Keratinocyte (primary cell): ENCODE measurements at regions not wholly inside any gene's neighbourhood (a gene's known extent, or its start where the extent isn't known, plus 50 kb on each side); places are given as distances from the start of the nearest gene placed in this dataset.

ENCODE experiments used
- EZH2 ChIP-seq: IDR thresholded peaks from one replicate; pipeline ENCODE4 v1.6.1; 2012; ENCODE audit warnings: inconsistent platforms, mild to moderate bottlenecking, low read length, moderate library complexity
- TF ChIP-seq, protein P1 (sequence below), 3 experiments: IDR thresholded peaks in 1 of 3; conservative IDR thresholded peaks in 1 of 3; optimal IDR thresholded peaks in 1 of 3; 2 replicates in 2 of 3; 3 replicates in 1 of 3; pipeline versions ENCODE3 to v1.5.1; 2011; ENCODE audit warnings: low read length in 3 of 3, mild to moderate bottlenecking in 3 of 3, moderate library complexity in 2 of 3, control low read depth in 1 of 3, inconsistent platforms in 1 of 3; ENCODE audit not compliant: insufficient read depth in 2 of 3; ENCODE audit errors: extremely low read depth in 1 of 3

DNA sequence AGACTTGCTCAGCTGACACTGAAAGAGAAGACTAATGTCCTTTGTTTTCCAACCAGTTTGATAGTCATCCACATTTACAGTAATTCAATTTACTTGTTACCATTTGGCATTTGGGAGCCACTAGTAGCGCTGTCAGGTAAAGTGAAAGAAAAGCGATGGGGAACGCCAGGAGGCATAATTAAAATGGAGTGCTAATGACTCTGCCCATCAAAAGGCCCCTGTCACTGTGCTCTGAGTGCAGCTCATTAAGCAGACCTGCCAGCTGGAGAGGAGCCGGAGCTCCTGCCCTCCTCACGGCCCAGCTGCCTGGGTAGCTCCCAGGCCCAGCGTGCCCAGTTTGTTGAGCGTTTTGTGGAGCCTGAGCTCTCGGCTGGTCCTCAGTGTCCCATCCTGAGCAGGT is 463.6 kb upstream of the CCDC196 start:
- TF ChIP-seq, protein P1, sequence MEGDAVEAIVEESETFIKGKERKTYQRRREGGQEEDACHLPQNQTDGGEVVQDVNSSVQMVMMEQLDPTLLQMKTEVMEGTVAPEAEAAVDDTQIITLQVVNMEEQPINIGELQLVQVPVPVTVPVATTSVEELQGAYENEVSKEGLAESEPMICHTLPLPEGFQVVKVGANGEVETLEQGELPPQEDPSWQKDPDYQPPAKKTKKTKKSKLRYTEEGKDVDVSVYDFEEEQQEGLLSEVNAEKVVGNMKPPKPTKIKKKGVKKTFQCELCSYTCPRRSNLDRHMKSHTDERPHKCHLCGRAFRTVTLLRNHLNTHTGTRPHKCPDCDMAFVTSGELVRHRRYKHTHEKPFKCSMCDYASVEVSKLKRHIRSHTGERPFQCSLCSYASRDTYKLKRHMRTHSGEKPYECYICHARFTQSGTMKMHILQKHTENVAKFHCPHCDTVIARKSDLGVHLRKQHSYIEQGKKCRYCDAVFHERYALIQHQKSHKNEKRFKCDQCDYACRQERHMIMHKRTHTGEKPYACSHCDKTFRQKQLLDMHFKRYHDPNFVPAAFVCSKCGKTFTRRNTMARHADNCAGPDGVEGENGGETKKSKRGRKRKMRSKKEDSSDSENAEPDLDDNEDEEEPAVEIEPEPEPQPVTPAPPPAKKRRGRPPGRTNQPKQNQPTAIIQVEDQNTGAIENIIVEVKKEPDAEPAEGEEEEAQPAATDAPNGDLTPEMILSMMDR (optimal IDR thresholded peaks at IDR 0.05 in 1 of 3, IDR thresholded peaks at IDR 0.05 in 1 of 3, conservative IDR thresholded peaks at IDR 0.05 in 1 of 3; ENCODE audit: extremely low read depth in 1 of 3, insufficient read depth in 2 of 3, low read length in 3 of 3): no peak
- TF ChIP-seq EZH2: no peak
